ENCODE measurements at regions not wholly inside any gene's neighbourhood (a gene's known extent, or its start where the extent isn't known, plus 50 kb on each side); places are given as distances from the start of the nearest gene placed in this dataset.

DNA sequence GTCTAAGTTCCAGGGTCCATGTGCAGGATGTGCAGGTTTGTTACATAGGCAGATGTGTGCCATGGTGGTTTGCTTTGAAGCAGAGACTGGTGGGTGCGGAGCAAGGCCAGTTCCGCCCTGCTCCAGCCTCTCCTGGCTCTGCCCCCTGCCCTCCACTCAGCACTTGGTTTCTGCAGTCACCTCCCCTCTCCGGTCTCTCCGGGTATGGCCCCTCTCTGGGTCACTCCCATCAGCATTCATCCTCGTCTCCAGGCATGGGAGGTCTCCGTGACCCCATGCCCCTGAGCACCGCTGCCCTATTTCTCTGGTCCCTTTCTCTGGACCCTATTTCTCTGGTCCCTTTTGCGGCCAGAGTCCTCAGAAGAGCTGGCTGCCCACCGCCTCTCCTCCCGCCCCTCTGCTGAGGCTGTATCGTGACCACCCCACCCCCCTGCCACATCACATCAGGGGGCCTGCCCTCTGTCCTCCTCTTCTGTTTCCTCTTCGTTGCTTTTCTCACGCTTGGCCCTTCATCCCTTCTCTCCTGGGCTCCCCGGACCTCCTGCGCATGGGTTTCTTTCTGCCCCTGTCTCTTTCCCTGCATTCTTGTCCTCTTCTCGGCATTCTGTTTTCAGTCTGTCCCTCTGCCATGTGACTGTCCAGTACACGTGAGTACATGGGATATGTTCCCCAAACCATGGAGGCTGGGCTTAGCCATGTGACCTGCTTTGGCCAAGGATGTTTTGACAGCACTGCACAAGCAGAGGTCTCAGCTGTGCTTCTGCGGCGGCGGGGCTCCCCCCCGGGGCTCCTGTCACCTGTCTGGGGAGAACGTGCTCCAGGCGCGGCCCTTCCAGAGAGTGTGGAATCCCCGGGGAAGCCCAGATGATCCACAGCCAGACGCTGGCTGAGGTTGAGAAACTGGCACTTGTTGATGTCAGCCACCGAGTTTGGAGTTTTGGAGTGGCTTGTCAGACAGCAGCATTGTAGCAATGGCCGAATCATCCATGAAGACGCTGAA, 54.4 kb upstream of the C1orf174 start:
- DNase-seq = no peak

DNA sequence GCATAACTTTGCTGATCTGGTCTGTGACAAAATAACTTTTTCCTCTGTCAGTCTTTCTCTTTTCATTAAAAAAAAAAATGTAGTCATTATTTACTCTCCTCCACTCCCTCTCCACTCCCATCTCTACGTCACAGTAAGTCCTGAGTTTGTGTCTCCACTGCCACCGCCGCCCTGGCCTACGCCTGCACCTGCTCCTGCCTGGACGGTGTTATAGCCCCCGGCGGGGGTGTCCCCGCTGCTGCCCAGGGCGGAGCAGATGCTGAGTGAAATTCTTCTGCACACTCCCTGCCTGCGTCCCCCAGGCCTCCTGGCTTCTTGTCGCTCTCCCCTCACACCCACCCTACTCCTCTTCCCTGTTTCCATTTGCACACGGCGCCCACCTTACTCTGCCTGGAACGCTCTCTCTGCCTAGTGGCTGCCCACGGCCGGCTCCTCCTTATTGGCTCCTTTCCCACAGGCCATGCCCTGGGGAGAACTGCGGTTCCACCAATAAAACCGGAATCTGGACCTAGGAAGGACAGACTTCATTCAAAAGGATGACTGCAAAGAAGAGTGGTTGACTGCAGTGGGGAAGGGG, 55.2 kb upstream of the C1orf174 start:
- DNase-seq = no peak

- DNase-seq = no peak
Measured at GRCh38 chr1:3956527-3957170, 56.6 kb upstream of the C1orf174 start.

GRCh38 chr1:3959361-3959760, 59.3 kb upstream of the C1orf174 start:
- DNase-seq = no peak

- DNase-seq = no peak
Measured at GRCh38 chr1:3963554-3963953, 63.5 kb upstream of the C1orf174 start.

DNA sequence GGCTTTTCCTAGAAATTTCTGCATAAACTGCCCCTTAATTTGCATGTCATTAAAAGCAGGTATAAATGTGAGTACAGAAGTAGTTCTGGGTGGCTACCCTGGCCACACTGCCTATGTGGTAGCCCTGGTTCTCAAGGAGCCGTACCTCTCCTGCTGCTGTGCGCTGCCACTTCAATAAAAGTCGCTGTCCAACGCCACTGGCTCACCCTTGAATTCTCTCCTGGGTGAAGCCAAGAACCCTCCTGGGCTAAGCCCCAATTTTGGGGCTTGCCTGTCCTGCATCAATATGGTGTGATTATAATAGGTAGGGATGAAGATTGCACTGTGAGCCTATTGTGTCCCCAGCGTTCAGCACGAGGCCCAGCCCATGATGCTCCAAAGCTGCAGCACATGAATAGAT, 65.6 kb upstream of the C1orf174 start:
- no peak for DNase-seq

- no peak for DNase-seq
Measured at GRCh38 chr1:3968851-3969250, 68.8 kb upstream of the C1orf174 start.

DNA sequence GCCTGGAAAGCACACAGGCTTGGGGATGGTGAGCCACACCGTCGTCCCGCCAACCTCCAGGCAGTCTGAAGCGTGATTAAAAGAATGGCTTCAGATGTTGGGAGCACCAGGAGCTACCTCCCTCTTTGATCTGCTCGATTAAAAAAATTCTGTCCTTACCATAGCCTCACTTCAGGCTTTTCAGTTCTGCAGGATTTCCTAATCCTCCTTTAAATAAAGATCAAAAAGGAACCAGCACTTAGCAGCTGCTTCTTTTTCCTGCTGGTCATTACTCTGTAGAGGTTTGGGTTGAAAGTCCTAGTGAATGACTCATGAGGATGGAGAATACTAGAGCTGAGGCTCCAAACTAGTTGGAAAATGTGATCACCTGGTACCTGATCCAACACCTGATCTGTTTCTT, 71.9 kb upstream of the C1orf174 start:
- DNase-seq = no peak

DNA sequence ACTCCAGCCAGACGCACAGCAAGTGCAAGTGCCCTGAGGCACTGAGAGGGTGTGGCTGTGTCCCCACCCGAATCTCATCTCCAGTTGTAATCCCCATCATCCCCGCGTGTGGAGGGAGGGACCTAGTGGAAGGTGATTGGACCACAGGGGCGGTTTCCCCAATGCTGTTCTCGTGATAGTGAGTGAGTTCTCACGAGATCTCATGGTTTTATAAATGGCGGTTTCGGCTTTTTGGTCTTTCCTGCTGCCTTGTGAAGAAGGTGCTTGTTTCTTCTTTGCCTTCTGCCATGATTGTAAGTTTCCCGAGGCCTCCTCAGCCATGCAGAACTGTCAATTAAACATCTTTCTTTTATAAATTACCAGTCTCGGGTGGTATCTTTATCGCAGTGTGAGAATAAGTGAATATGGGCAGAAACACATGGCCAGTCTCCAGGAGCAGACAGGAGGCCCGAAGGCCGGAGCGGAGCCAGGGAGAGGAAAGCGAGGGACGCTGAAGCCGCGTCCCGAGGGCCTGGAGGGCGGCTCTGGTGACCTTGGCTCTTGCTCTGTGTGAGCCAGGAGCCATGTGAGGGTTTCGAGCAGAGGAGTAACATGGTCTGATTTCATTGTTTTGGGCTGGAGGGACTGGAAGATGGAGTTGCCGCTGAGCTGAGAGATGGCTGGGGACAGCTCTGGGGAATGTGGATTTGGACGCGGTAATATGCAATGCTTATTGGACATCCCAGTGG, 76.0 kb upstream of the C1orf174 start:
- DNase-seq = no peak

GRCh38 chr1:3976821-3977220, 76.7 kb upstream of the C1orf174 start:
- DNase-seq = no peak

GRCh38 chr1:3978196-3978989, 78.3 kb upstream of the C1orf174 start:
- DNase-seq = no peak

DNA sequence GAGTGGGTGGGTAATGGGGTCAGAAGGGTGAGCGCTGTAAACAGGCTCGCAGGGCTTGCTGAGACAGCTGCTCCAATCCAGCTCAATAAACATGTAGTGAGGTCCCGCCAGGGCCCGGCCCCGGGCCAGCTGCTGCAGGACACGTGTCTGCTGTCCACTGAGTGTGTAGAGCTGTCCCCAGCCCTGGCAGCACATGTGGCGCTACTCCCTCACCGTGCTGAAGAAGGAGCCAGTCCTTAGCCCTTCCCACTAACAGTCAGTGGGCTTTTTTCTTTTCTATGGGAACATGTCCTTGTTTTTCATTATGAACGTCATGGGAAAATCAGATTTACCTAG, 78.9 kb upstream of the C1orf174 start:
- no peak for DNase-seq

DNA sequence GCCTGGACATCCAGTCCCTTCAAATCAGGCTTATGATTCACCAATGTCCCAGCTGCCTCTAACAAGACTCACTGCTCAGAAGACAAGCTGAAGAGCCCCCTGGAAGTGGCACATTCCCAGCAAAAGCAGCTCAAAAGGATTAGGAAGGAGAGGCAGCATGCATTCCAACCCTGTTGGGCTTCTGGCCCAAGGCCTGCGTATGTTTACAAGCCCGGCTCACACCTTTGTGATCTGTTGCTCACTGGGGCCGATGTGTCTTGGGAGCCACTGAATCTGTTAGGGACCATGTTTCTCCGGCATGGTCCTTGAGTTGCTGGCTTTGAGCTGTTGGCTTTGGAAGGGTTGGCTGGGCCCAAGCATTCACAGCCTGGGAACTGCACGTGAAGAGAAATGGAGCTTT, 81.2 kb upstream of the C1orf174 start:
- no peak for DNase-seq

DNA sequence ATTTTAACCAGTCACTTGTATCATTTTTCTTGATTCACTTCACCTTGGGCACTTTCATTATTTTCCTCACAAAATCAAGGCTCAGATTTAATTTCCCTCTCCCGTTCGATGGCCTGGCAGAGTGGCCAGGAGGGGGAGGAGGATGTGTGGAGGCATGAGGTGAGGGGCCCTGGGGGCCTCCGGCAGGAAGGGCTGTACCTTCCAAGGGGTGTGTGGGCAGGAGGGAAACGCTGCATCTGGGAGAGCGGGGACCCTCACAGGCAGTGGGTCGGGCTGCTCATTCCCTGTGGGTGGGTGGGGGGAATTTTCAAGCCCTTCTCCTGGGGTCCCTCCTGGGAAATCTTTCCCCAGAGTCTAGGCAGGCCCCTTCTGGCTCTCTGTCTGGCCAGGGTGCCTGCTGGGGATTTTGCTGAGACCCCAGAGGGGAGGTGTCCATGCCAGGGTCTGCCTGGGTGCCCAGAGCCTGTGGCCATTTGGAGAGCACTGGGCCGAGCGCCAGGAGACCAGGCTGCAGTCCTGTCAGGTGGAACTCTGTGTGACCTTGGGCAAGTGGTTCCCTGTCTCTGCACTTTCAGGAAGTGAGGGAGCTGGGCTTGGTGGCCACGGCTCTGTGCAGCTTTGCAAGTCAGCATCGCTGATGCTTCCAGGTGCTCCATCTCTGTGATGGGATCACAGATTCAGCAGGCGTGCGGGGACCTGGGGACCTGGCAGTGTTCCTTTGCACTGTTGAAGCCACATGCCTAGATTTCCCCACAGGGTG, 81.9 kb upstream of the C1orf174 start:
- DNase-seq = no peak

GRCh38 chr1:3983181-3983580, 83.1 kb upstream of the C1orf174 start:
- DNase-seq = no peak

- no peak for DNase-seq
Measured at GRCh38 chr1:3984586-3984985, 84.5 kb upstream of the C1orf174 start.

- no peak for DNase-seq
Measured at GRCh38 chr1:3986686-3987218, 86.7 kb upstream of the C1orf174 start.

GRCh38 chr1:3987669-3988235, 87.7 kb upstream of the C1orf174 start:
- no peak for DNase-seq

GRCh38 chr1:3988431-3988830, 88.4 kb upstream of the C1orf174 start:
- no peak for DNase-seq

DNA sequence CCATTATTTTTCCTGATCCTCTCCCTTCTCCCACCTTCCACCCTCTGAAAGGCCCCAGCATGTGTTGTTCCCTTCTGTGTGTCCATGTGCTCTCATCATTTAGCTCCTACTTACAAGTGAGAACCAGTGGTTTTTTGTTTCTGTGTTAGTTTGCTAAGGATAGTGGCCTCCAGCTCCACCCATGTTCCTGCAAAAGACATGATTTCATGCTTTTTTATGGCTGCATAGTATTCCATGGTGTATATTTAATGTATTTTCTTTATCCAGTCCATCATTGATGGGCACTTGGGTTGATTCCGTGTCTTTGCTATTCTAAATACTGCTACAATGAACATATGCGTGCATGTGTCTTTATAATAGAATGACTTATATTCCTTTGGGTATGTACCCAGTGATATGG, 89.4 kb upstream of the C1orf174 start:
- no peak for DNase-seq

DNA sequence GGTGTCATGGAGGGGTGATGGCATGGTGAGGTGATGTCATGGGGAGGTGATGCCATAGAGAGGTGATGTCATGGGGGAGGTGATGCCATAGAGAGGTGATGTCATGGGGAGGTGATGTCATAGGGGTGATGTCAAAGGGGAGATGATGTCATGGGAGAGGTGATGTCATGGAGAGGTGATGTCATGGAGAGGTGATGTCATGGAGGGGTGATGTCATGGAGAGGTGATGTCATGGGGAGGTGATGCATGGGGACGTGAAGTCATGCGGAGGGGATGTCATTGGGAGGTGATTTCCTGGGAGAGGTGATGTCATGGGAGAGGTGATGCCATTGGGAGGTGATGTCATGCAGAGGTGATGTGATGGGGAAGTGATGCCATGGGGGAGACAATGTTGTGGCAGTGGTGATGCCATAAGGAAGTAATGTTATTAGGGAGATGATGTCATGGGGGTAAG, 92.1 kb upstream of the C1orf174 start:
- no peak for DNase-seq
